T-helper 2 cell treated with Interferon-gamma antibody and Interleukin-4, amounts not matched to agents 100 ng/mL and 5 ng/mL, for 36 hours (primary cell): ENCODE measurements at regions not wholly inside any gene's neighbourhood (a gene's known extent, or its start where the extent isn't known, plus 50 kb on each side); places are given as distances from the start of the nearest gene placed in this dataset.

Source experiments
- intact Hi-C: fragments of 100-400 bp; cut with micrococcal nuclease; formaldehyde crosslinking; loops from one replicate; pipeline ENCODE4 v1.15.1; 2023

DNA sequence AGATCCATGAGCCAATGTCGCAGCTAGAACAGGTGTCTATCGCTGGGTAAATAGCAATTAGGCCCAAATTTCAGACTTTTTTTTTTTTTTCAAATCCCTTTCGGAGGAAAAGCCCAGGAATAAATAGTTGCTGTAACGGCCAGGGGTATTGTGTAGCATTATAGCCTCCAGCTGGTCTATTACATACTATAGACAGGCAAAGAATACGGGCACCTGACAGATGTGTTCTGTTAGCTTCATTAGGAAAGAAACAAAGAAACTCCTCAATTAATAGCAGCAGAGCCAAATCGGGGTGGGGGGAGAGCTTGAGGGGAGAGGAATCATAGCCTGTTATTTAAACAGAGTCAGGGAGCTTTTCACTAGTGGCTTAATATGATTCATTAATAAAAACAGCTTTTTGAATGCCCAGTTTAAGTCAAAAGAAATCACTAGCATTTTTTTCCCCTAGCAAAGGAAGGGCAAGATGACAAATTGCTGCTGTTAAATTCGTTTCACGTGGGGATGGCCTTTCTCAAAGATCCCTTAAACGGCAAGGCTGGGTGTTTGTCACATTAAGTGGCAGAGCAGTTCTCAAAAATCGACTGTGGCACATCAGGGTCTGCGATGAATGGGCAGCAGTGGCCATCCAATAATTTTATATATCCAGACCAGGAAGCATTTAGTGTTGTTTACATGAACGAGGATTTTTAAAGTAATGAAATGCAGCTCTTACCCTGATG lies 139.4 kb downstream of the ID4 start:
- intact Hi-C loops: no loop called here

DNA sequence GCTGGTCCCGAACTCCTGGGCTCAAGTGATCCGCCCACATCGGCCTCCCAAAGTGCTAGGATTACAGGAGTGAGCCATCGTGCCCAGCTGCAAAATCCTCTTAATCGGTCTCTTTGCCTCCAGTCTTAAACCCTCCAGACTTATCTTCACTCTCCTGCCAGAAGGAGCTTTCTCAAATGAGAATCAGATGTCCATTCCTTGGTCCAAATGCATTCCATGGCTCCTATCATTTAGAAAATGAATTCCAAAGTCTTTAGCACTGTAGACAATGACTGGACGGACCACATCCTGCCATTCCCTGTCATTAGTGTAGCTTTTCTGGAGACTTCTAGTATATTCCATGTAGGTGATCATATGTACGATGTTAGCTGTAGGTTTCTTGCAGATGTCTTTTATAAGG lies 141.9 kb downstream of the ID4 start:
- intact Hi-C loops: no loop called here

DNA sequence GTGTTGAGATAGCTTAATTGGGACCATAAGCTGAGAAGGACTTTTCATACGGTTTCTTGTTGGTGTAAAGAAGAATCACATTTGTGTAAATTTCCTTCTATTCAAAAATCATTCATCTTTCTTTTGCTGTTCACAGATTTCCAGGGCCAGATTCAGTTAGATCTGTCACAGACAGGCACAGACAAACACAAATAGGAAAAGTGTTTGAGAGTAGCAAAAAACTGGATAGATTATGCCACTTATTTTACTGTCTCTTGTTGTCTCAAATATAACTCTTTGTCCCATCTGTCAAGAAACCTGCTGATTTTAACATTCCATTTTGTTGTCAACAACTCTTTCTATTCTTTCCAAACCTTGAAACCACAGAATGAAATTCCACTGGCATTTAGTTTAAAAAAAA lies 142.8 kb downstream of the ID4 start:
- intact Hi-C loops: no loop called here

DNA sequence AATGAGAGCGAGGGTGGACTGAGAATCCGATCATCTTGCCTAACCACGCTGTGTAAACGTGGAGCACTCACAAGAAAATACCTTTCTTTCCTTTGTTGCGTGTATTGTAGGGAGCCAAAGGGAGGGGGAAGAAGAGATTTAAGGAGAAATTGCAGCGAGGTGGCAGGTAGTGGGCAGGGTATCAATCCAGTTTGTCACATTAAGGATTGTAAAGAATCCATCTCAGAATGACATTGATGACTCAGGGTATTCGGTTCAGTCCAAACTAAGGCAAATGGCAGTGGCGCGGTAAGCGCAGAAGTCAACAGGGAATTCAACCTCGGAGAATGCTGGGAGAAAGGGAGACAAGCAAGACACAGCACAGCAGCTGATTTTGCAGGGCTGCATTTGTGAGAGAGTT lies 146.2 kb downstream of the ID4 start:
- intact Hi-C loops: no loop called here

DNA sequence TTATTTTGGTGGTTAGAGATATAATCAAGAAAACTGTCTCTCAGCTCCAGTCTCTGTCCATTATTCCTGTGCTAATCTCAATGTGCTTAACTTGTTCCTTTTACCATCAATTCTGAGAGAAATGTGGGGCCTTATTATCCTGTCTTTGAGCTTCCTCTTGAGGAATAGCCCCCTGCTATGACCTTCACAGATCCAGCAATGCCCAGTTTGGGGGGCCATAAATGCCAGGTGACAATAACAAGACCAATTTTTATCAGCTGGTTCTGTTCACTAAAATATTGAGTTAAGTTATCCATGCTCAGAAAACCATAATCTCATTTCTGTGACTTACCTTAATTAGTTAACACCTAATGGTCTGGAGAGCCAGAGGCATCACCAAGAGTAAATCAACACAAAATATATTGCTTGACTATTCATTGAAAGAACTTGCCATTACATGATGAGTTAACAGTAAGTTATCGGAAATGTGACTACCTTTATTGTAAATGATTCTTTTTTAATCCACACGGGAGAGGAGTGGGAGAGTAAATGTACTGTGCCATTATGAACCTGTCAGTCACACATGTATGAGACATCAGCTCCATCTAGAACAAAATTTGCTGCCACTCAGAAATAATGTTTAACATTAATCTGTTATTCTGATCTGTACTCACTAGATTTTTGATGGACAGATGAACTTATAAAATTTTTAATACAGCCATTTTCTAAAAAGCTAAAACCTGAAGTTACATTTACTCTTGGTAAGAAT lies 149.7 kb downstream of the ID4 start:
- intact Hi-C loops: no loop called here

DNA sequence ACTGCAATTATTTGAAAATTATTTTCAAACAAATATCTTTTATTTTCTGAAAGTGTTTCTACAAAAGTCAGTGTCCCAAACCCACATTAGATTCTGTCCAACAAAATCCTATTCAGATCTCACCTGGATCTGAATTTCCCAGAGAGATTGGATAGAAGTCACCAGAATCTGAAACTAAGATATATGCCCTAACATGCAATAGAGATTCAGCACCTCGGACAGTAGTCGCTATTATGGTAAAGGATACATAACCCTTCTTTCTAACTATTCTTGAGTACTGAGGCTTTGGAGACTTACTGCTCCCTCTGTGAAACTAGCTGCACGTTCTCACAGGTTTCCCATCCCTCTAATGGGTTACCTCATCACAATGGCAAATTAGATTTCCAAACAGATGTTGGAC lies 151.4 kb downstream of the ID4 start:
- intact Hi-C loops: no loop called here

DNA sequence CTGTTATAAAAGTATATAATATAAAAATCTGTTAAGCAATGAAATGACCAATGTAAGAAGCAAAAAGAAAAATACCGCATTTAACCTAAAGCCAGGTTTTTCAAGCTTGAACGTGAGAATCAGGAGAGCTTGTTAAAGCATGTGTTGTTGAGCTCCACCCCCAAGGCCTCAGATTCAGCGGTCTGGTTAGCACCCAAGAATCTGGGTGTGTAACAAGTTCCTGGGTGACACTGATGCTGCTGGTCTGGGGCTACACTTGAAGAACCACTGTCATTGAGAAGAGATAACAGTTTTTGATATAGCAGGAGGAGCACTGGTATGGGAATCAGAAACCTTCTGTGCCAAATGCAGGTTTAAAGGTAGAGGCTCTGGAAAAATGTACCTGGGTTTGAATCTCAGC lies 154.0 kb downstream of the ID4 start:
- intact Hi-C loops: no loop called here

DNA sequence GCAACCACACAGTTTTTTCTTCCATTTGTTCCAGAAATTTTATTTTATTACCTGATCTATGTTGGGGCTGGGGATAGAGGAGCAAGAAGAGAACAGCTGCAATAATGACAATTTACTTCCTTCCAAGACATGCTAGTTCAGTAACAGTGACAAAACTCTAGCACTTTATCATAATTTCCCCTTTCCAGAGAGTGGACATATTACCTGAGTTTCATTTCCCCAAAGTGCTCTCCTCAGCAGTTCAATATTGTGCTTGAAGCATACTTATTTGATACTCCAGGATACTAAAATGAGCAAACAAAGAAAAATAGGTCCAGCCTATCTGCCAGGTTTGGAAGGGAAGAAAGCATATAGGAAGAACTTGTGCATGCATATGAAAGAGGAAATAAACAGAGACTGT lies 157.7 kb downstream of the ID4 start:
- intact Hi-C loops: no loop called here

DNA sequence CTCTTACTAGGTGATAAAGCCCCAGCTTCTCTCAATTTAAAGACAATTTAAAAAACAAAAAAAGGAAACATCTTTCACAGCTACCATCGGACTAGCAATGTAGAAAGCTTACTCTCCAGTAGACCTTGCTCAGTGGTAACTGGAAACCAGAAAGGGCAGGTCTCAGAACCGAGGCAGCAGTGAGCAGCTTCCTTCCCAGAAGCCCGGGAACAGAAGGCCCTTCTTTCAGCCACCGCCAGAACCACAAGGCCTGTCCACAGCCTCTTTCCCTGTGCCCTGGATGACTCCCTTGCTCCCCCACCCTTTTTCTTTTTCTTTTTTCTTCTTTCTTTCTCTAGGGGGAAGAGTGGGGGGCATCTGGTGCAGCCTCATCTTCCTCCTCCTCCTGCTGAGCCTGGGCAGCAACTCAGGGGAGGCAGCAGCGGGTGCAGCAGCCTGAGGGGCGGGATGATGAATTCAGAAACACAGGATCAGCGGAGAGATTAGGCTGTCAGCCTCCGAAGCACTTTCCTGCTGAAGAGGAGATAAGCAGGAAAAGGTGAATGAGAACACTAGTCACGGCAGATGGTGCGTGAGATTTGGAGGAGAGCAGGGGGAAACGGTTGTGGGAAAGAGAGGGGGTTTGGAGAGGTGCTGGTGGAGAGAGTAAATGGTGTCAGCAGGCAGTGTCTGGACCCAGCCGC lies 158.5 kb downstream of the ID4 start:
- intact Hi-C loops: no loop called here

DNA sequence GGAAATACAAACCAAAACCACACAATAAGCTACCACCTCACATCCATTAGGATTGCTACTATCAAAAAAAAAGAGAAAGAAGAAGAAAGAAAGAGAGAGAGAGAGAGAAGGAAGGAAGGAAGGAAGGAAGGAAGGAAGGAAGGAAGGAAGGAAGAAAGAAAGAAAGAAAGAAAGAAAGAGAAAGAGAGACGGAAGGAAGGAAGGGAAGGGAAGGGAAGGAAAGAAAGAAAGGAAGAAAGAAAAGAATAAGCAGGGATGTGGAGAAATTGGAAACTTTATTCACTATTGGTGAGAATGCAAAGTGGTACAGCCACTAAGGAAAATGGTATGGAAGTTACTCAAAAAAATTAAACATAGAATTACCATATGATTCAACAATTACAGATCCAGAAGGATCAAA lies 159.9 kb downstream of the ID4 start:
- intact Hi-C loops: no loop called here

DNA sequence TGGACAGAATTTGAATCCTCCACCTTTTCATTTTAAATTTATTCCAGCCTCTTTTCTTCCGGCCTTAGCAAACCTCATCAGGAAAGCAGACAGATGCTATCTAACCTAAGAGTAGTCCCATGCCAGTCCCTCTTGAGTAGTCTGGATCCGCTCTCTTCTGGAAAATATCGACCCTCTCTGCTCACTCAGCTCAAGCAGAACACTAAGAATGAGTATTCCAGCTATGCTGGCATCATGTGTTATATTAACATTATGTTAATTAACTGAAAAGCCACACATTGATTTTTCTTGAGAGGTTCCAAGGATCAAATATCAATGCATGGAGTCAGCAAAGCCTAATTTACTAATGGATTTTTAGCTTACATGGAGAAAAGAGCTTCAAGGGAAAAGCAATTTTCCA lies 161.4 kb downstream of the ID4 start:
- intact Hi-C loops: no loop called here

DNA sequence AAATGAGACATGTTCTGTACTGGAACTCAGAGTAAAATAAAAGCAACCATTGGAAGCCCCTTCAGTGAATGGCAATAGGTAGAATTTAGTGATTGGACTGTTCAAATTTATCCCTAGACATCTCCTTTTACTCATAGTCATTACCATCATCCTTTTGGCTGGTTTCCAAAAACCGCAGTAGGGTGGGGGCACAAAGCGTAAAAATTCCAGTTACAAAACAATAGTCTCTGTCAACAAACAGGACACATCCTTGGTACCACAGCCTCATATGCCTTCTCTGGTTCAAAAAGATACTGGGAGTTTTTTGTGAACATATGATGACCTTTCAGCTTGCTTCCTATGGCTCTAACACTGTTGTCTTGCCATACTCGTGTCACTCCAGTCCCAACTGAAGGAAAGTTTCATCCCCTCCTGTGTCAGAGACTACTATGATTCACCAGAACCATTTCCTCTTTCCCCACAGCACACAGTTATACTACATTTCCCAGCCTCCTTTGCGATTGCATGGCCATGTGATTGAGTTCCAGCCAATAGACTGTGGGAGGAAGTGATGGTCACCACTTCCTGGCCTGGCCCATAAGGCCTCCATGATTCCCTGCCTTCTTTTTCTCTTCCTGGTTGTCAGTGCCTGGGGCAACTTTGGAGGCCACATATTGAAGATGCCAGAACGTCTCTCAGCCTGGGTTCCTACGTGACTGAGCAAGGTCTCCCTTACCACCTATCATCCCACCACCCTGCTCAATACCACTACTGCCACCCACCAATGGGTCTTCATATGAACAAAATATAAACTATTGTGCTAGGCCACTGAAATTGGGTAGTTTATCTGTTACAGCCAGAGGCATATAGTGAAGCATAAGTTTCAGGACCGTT lies 162.4 kb downstream of the ID4 start:
- intact Hi-C loops: no loop called here

DNA sequence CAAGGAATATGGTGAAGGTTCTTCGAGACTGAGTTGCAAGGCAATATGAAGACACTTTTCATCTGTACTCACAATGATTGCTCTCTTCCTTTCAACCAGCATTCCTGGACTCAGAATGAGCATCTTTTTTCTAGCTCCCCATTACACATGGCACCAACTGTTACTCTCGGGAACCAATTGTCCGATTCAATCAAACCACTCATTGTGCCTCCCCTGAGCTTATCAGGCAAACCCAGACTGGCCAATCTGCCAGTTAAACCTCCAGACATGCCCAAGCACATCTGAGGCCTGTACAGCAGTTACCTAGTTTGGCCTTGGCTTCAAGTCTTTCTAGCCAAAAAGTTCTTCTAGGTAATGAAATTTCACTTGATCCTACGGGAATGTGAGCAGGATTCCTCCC lies 164.1 kb downstream of the ID4 start:
- intact Hi-C loops: no loop called here

DNA sequence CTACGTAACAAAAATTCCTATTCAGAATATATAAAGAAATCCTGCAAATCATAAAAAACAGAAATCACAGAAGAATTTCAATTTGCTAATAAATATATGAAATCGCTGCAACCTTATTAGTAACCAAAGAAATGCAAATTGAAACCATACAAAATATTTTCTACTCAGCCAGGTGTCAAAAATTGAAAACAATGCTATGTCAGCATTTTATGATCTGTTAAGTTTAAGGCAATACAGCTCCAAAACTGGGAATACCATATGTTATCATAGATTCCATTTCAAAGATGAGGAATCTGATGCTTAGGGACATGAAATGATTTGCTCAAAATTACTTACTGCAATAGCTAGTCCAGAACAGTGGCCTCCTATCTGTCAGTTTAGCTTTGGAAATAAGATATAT lies 168.9 kb downstream of the ID4 start:
- intact Hi-C loops: no loop called here

DNA sequence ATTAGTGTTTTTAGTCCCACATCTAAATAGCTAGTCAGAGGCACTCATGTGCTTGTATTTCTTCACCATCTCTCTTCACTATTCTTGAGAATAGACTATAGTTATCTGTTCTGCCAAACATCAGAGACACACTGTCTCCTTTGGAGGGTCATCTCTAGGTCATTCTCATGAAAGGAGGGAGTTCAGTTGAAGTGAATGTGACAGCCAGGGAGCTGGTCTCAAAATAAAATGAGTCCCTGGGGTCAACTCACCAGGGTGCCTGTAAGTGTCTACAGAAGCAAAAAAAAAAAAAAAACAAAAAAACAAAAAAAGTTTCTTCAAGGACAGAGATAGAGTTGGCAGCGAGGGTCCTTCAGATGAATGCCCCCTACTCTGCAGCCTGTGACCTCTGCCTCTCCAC lies 171.0 kb downstream of the ID4 start:
- intact Hi-C loops: no loop called here

DNA sequence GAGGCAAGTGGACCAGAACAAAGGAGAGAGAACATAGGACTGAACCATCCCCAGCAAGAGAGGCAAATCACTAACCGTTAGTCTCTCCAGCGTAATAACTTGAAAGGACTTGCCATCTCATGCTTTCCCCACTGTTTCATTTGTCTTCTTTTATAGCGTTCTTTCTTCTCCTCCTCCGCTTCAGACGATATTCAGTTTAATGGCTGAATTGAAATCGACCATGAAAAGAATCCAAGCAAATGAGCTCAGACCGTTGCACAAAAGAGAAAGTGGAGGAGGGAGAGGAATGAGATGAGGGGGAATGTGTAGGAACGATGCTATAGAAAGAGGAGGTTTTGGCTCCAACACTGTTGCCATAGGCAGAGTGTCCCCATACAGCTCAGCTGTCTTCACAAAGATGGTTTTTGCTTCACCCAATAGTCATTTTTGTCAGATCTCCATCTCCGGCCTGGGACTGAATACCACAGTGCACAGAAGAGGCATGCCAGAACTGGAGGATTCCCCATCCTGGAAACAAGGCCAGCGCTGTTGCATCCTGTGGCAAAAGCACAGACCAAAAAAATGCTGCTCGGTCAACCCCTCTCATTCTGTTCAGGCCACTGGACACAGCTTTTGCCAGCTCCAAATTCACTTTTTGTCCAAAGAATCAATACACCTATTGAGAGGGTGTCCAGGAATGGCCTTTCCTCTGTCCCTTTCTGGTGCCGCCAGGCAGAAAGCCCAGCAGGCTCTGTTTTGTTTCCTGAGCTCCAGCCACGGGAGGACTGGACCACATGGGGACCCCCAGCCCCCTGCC lies 176.1 kb downstream of the ID4 start:
- intact Hi-C loops: no loop called here

DNA sequence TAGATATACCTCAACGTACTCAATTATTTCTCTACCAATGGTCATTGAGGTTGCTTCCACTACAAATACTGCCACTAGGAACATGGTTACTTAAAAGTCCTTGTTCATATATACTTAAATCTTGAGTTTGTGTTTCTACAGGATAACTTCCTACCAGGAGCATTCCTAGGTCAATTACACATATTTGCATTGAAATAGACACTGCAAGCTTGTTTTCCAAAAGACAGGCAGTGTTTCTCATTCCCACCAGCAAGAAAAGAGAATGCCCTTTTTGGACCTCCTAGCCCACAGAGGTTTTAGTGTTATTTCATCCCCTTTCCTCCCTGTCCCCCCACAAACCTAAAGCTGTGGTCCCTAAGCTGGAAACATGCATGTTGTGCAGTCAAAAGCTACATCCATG lies 177.3 kb downstream of the ID4 start:
- intact Hi-C loops: no loop called here

DNA sequence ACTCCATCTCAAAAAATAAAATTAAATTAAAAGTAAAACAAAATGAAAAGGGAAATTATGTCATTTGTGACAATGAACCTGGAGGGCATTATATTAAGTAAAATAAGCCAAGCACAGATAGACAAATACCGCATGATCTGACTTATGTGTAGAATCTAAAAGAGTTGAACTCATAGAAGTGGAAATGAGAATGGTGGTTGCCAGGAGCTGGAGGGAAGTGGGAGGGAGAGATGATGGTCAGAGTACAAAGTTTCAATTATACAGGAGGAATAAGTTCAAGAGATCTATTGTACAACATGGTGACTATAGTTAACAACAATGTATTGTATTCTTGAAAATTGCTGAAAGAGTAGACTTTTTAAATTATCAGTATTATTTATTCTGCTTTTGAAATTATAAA lies 183.4 kb downstream of the ID4 start:
- intact Hi-C loops: no loop called here

DNA sequence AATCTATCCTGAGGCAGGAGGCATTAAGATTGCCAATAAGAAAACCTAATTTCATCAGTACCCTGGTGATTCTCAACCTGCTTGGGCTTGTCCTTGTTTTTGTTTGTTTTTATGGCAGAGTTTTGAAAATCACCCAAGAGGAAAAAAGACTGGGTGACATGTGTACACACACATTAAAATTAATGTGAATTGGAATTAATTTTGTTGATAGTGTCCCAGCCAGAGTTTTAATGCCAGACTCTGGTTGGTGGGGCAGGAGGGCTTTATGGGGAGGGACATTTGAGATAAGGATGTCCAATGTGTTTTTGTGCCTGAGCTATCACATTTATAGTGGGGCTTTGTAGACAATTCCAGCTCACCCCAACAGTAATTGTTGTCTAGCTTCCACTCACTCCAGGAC lies 184.6 kb downstream of the ID4 start:
- intact Hi-C loops: no loop called here

DNA sequence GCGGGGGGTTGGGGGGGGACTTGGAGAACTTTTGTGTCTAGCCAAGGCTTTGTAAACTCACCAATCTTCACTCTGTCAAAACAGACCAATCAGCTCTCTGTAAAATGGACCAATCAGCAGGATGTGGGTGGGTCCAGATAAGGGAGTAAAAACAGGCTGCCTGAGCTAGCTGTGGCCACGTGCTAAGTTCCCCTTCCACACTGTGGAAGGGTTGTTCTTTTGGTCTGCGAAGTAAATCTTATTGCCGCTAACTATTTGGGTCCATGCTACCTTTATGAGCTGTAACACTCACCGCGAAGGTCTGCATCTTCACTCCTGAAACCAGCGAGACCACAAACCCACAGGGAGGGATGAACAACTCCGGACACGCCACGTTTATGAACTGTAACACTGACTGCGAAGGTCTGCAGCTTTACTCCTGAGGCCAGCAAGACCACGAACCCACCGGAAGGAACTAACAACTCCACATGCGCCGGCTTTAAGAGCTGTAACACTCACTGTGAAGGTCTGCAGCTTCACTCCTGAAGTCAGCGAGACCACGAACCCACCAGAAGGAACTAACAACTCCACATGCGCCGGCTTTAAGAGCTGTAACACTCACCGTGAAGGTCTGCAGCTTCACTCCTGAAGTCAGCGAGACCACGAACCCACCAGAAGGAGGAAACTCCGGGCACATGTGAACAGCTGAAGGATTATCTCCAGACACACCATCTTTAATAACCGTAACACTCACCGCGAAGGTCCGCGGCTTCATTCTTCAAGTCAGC lies 186.6 kb downstream of the ID4 start:
- intact Hi-C loops: loop anchor here (1.0 kb wide), 1 partner anchor 17 kb away; no protein-coding TSS in a partner anchor
